ENCODE measurements at regions not wholly inside any gene's neighbourhood (a gene's known extent, or its start where the extent isn't known, plus 50 kb on each side); places are given as distances from the start of the nearest gene placed in this dataset.
A peak's percentile ranks its signal among the peaks of the same experiment; 100 is the strongest.

GRCh38 chr6:2611092-2611491, 139.6 kb downstream of the MYLK4 start:
- no peaks in the 10 kb centered on the region for H3K4me1 ChIP-seq (ENCODE audit: insufficient read depth)
- H3K9me3 ChIP-seq (ENCODE audit: low read depth): no peaks in the 10 kb centered on the region
- no peak overlapping the region for H2AFZ ChIP-seq
- H3K27ac ChIP-seq: no peak overlapping the region
- H3K36me3 ChIP-seq (replicated peaks; ENCODE audit: insufficient read depth, low read depth): no peaks in the 10 kb centered on the region
- no peak for TF ChIP-seq EZH2phosphoT487 (IDR thresholded peaks at IDR 0.05; ENCODE audit: low read depth, severe bottlenecking, unreplicated experiment)
- no peak for TF ChIP-seq CTCF (IDR thresholded peaks at IDR 0.05; ENCODE audit: poor library complexity)
- no peak for TF ChIP-seq EZH2 (IDR thresholded peaks at IDR 0.05; ENCODE audit: borderline replicate concordance)
- no peak overlapping the region for H3K4me3 ChIP-seq
- no peaks in the 10 kb centered on the region for H3K27me3 ChIP-seq
- DNase-seq (ENCODE audit: low spot score): peak; percentile 28
- H3K79me2 ChIP-seq: no peaks in the 10 kb centered on the region
- no peaks in the 10 kb centered on the region for H4K20me1 ChIP-seq (ENCODE audit: insufficient read depth, poor library complexity, severe bottlenecking)
- WGBS (ENCODE audit: low lambda C conversion rate, missing lambda C conversion rate): 74% methylated on average over 2 of the region's 2 CpGs
- no peaks in the 10 kb centered on the region for H3K9me2 ChIP-seq (replicated peaks; ENCODE audit: insufficient read depth)
- H3K4me2 ChIP-seq: no peak overlapping the region

- H3K27me3 ChIP-seq: no peaks in the 10 kb centered on the region
- H3K4me1 ChIP-seq (ENCODE audit: insufficient read depth): no peaks in the 10 kb centered on the region
- no peaks in the 10 kb centered on the region for H3K9me3 ChIP-seq (ENCODE audit: low read depth)
- no peak overlapping the region for H2AFZ ChIP-seq
- no peaks in the 10 kb centered on the region for H3K9me2 ChIP-seq (replicated peaks; ENCODE audit: insufficient read depth)
- H4K20me1 ChIP-seq (ENCODE audit: insufficient read depth, poor library complexity, severe bottlenecking): no peaks in the 10 kb centered on the region
- 81% methylated on average over 4 of the region's 4 CpGs for WGBS (ENCODE audit: low lambda C conversion rate, missing lambda C conversion rate)
- no peak overlapping the region for H3K4me3 ChIP-seq
- no peak overlapping the region for H3K4me2 ChIP-seq
- no peaks in the 10 kb centered on the region for H3K36me3 ChIP-seq (replicated peaks; ENCODE audit: insufficient read depth, low read depth)
- no peak overlapping the region for H3K27ac ChIP-seq
- DNase-seq (ENCODE audit: low spot score): no peak
- H3K79me2 ChIP-seq: no peaks in the 10 kb centered on the region
- TF ChIP-seq CTCF (IDR thresholded peaks at IDR 0.05; ENCODE audit: poor library complexity) (no peak), EZH2phosphoT487 (IDR thresholded peaks at IDR 0.05; ENCODE audit: low read depth, severe bottlenecking, unreplicated experiment) (no peak), EZH2 (IDR thresholded peaks at IDR 0.05; ENCODE audit: borderline replicate concordance) (no peak)
Observed at GRCh38 chr6:2608503-2608902, 142.2 kb downstream of the MYLK4 start.

- no peaks in the 10 kb centered on the region for H4K20me1 ChIP-seq (ENCODE audit: insufficient read depth, poor library complexity, severe bottlenecking)
- 93% methylated on average over 3 of the region's 3 CpGs for WGBS (ENCODE audit: low lambda C conversion rate, missing lambda C conversion rate)
Observed at GRCh38 chr6:2600363-2600762, 150.4 kb downstream of the MYLK4 start.

More at GRCh38 chr6:2600363-2600762, 150.4 kb downstream of the MYLK4 start:
- H3K79me2 ChIP-seq: no peaks in the 10 kb centered on the region
- no peaks in the 10 kb centered on the region for H3K27me3 ChIP-seq
- no peaks in the 10 kb centered on the region for H3K36me3 ChIP-seq (replicated peaks; ENCODE audit: insufficient read depth, low read depth)
- DNase-seq (ENCODE audit: low spot score): no peak
- no peak overlapping the region for H3K27ac ChIP-seq
- TF ChIP-seq EZH2phosphoT487 (IDR thresholded peaks at IDR 0.05; ENCODE audit: low read depth, severe bottlenecking, unreplicated experiment) (no peak), EZH2 (IDR thresholded peaks at IDR 0.05; ENCODE audit: borderline replicate concordance) (no peak), CTCF (IDR thresholded peaks at IDR 0.05; ENCODE audit: poor library complexity) (no peak)
- no peaks in the 10 kb centered on the region for H3K4me1 ChIP-seq (ENCODE audit: insufficient read depth)
- H3K9me2 ChIP-seq (replicated peaks; ENCODE audit: insufficient read depth): no peaks in the 10 kb centered on the region
- no peak overlapping the region for H3K4me3 ChIP-seq
- H3K9me3 ChIP-seq (ENCODE audit: low read depth): no peaks in the 10 kb centered on the region
- H2AFZ ChIP-seq: no peak overlapping the region
- H3K4me2 ChIP-seq: no peak overlapping the region

Measured in hepatocyte (in vitro differentiated cells).